ENCODE measurements at regions not wholly inside any gene's neighbourhood (a gene's known extent, or its start where the extent isn't known, plus 50 kb on each side); places are given as distances from the start of the nearest gene placed in this dataset.

- H3K27ac ChIP-seq (ENCODE audit: low read depth, low read length, poor library complexity, severe bottlenecking), result no peak overlapping the region
Measured at GRCh38 chr13:111486331-111486730, 165.9 kb downstream of the TEX29 start.

DNA sequence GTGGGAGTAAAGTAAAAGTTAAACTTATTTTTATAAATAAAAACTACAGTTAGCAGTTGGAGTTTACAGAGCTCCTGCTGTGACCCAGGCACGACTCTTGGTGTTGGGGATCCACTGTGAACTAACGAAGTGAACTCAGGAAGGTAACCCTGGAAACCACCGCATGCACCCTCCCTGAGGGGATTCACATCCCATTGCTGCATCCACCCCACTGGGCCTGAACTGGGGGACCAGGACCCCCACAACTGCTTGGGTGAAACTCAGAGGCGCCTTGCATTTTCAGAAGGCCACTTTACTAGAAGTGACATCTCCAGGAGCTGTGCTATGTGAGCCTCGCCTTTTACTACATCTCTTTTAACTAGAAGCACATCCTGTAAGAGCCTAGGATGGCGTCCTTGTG, 166.4 kb downstream of the TEX29 start:
- H3K9me3 ChIP-seq (ENCODE audit: low read length), result no peaks in the 10 kb centered on the region
- intact Hi-C loops (cut with micrococcal nuclease; ENCODE audit: unreplicated experiment), result no loop called here
- ChIA-PET CTCF (ENCODE audit: unreplicated experiment) (no interaction called here), POLR2A (no interaction called here)
- no peaks in the 10 kb centered on the region for H3K36me3 ChIP-seq (ENCODE audit: insufficient read depth, low read length)
- H3K4me3 ChIP-seq (ENCODE audit: low read depth, low read length, poor library complexity, severe bottlenecking), result no peak overlapping the region
- H3K4me2 ChIP-seq (ENCODE audit: low read length), result no peak overlapping the region
- H2AFZ ChIP-seq (ENCODE audit: low read length), result no peak overlapping the region
- no peaks in the 10 kb centered on the region for H3K4me1 ChIP-seq (ENCODE audit: insufficient read depth, low read length, poor library complexity, severe bottlenecking)
- no peaks in the 10 kb centered on the region for H3K9me2 ChIP-seq (ENCODE audit: insufficient read depth, low read length)
- no peaks in the 10 kb centered on the region for H4K20me1 ChIP-seq (ENCODE audit: insufficient read depth, low read length)
- no peaks in the 10 kb centered on the region for H3K79me2 ChIP-seq (ENCODE audit: insufficient read depth, low read depth, low read length)
- DNase-seq (ENCODE audit: low spot score), result no peak
- TF ChIP-seq EZH2phosphoT487 (IDR thresholded peaks at IDR 0.05; ENCODE audit: borderline replicate concordance, low read depth, low read length), result no peak
- TF ChIP-seq, protein P1, sequence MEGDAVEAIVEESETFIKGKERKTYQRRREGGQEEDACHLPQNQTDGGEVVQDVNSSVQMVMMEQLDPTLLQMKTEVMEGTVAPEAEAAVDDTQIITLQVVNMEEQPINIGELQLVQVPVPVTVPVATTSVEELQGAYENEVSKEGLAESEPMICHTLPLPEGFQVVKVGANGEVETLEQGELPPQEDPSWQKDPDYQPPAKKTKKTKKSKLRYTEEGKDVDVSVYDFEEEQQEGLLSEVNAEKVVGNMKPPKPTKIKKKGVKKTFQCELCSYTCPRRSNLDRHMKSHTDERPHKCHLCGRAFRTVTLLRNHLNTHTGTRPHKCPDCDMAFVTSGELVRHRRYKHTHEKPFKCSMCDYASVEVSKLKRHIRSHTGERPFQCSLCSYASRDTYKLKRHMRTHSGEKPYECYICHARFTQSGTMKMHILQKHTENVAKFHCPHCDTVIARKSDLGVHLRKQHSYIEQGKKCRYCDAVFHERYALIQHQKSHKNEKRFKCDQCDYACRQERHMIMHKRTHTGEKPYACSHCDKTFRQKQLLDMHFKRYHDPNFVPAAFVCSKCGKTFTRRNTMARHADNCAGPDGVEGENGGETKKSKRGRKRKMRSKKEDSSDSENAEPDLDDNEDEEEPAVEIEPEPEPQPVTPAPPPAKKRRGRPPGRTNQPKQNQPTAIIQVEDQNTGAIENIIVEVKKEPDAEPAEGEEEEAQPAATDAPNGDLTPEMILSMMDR (conservative IDR thresholded peaks at IDR 0.05; ENCODE audit: low read length), result no peak
- no TSS peak for BruUV-seq (replicated peaks)
- no peak overlapping the region for H3K27ac ChIP-seq (ENCODE audit: low read depth, low read length, poor library complexity, severe bottlenecking)

More at GRCh38 chr13:111486331-111486730, 165.9 kb downstream of the TEX29 start:
- Histone ChIP-seq H3K4me3 (ENCODE audit: low read depth, low read length, poor library complexity, severe bottlenecking) (no peak overlapping the region), H4K20me1 (ENCODE audit: insufficient read depth, low read length) (no peaks in the 10 kb centered on the region), H3K79me2 (ENCODE audit: insufficient read depth, low read depth, low read length) (no peaks in the 10 kb centered on the region), H3K4me2 (ENCODE audit: low read length) (no peak overlapping the region), H2AFZ (ENCODE audit: low read length) (no peak overlapping the region), H3K36me3 (ENCODE audit: insufficient read depth, low read length) (no peaks in the 10 kb centered on the region), H3K4me1 (ENCODE audit: insufficient read depth, low read length, poor library complexity, severe bottlenecking) (no peaks in the 10 kb centered on the region), H3K9me2 (ENCODE audit: insufficient read depth, low read length) (no peaks in the 10 kb centered on the region), H3K9me3 (ENCODE audit: low read length) (no peaks in the 10 kb centered on the region)
- ChIA-PET CTCF (ENCODE audit: unreplicated experiment) (no interaction called here), POLR2A (no interaction called here)
- DNase-seq (ENCODE audit: low spot score), result no peak
- no TSS peak for BruUV-seq (replicated peaks)
- intact Hi-C loops (cut with micrococcal nuclease; ENCODE audit: unreplicated experiment), result no loop called here
- no peak for TF ChIP-seq EZH2phosphoT487 (IDR thresholded peaks at IDR 0.05; ENCODE audit: borderline replicate concordance, low read depth, low read length)
- TF ChIP-seq, protein P1 (conservative IDR thresholded peaks at IDR 0.05; ENCODE audit: low read length), result no peak

GRCh38 chr13:111488486-111489132, 168.2 kb downstream of the TEX29 start:
- TF ChIP-seq EZH2phosphoT487 (IDR thresholded peaks at IDR 0.05; ENCODE audit: borderline replicate concordance, low read depth, low read length), result no peak
- TF ChIP-seq, protein P1 (conservative IDR thresholded peaks at IDR 0.05; ENCODE audit: low read length), result no peak
- Histone ChIP-seq H3K4me3 (ENCODE audit: low read depth, low read length, poor library complexity, severe bottlenecking) (no peak overlapping the region), H3K27ac (ENCODE audit: low read depth, low read length, poor library complexity, severe bottlenecking) (no peak overlapping the region), H3K4me1 (ENCODE audit: insufficient read depth, low read length, poor library complexity, severe bottlenecking) (no peaks in the 10 kb centered on the region), H3K79me2 (ENCODE audit: insufficient read depth, low read depth, low read length) (no peaks in the 10 kb centered on the region), H3K9me2 (ENCODE audit: insufficient read depth, low read length) (no peaks in the 10 kb centered on the region), H4K20me1 (ENCODE audit: insufficient read depth, low read length) (no peaks in the 10 kb centered on the region), H3K9me3 (ENCODE audit: low read length) (no peaks in the 10 kb centered on the region), H3K36me3 (ENCODE audit: insufficient read depth, low read length) (no peaks in the 10 kb centered on the region), H2AFZ (ENCODE audit: low read length) (no peak overlapping the region), H3K4me2 (ENCODE audit: low read length) (no peak overlapping the region)
- intact Hi-C loops (cut with micrococcal nuclease; ENCODE audit: unreplicated experiment), result no loop called here
- DNase-seq (ENCODE audit: low spot score), result no peak
- BruUV-seq (replicated peaks), result no TSS peak
- POLR2A ChIA-PET, result no interaction called here
- CTCF ChIA-PET (ENCODE audit: unreplicated experiment), result no interaction called here
